IMR-90 (cell line): ENCODE measurements at regions not wholly inside any gene's neighbourhood (a gene's known extent, or its start where the extent isn't known, plus 50 kb on each side); places are given as distances from the start of the nearest gene placed in this dataset.

ENCODE experiments used
- ATAC-seq: fragments of 200-7000 bp; cut with Tn5 transposase; 2 replicates; pipeline ENCODE4 v1.9.1; 2020; ENCODE audit warnings: low read depth, mild to moderate bottlenecking, moderate library complexity
- BruUV-seq: library from RNA; stranded (reverse); fragments of 400-500 nt; replicated peaks from 2 replicates; lab custom pipeline; 2021; lab: Mats Ljungman, UMichigan
- CTCF ChIA-PET: fragments of 300-600 bp; formaldehyde crosslinking; extraction: SDS; loops from one replicate; lab custom pipeline; 2021; ENCODE audit warnings: antibody characterized with exemption; lab: Yijun Ruan, JAX
- POLR2A ChIA-PET: fragments of 300-600 bp; sonication (Branson Sonifier 250); formaldehyde crosslinking; loops from one replicate; lab custom pipeline; 2022; ENCODE audit warnings: antibody characterized with exemption; ENCODE audit not compliant: unreplicated experiment; lab: Charles Lee
- DNase-seq: peaks from one replicate; pipeline ENCODE4 v3.0.0; 2013
- H2AFZ ChIP-seq: replicated peaks from 2 replicates; pipeline ENCODE3; 2013; ENCODE audit warnings: low read length, mild to moderate bottlenecking; ENCODE audit not compliant: poor library complexity
- H2AK5ac ChIP-seq: 2 replicates; pipeline ENCODE4 v1.6.1; 2013; ENCODE audit warnings: low read depth, low read length, inconsistent platforms
- H2AK9ac ChIP-seq: replicated peaks from 2 replicates; pipeline ENCODE3; 2013; ENCODE audit warnings: mild to moderate bottlenecking, low read depth, low read length, moderate library complexity; ENCODE audit not compliant: poor library complexity
- H2BK120ac ChIP-seq: 2 replicates; pipeline ENCODE4 v1.6.1; 2013; ENCODE audit warnings: low read depth, low read length, inconsistent platforms
- H2BK15ac ChIP-seq: 3 replicates; pipeline ENCODE4 v1.6.1; 2013; ENCODE audit warnings: low read depth, low read length, inconsistent platforms
- H2BK20ac ChIP-seq: 2 replicates; pipeline ENCODE4 v1.6.1; 2013; ENCODE audit warnings: low read depth, mild to moderate bottlenecking, inconsistent platforms, low read length, moderate library complexity
- H2BK5ac ChIP-seq: 2 replicates; pipeline ENCODE4 v1.6.1; 2013; ENCODE audit warnings: mild to moderate bottlenecking, low read depth, low read length, inconsistent platforms; ENCODE audit not compliant: poor library complexity, severe bottlenecking
- H3K14ac ChIP-seq: replicated peaks from 2 replicates; pipeline ENCODE4 v1.6.1; 2013; ENCODE audit warnings: low read depth, low read length, inconsistent platforms
- H3K18ac ChIP-seq: 2 replicates; pipeline ENCODE4 v1.6.1; 2013; ENCODE audit warnings: low read depth, low read length, control low read depth
- H3K23ac ChIP-seq: 2 replicates; pipeline ENCODE4 v1.6.1; 2013; ENCODE audit warnings: low read depth, low read length, inconsistent platforms
- H3K27ac ChIP-seq: 2 replicates; pipeline ENCODE4 v1.5.1; 2013; ENCODE audit warnings: mild to moderate bottlenecking, control low read depth, low read length; ENCODE audit not compliant: insufficient read depth
- H3K27me3 ChIP-seq: 2 replicates; pipeline ENCODE4 v1.6.1; 2013; ENCODE audit warnings: low read length; ENCODE audit not compliant: control insufficient read depth, insufficient read depth
- H3K36me3 ChIP-seq: 2 replicates; pipeline ENCODE4 v1.6.1; 2013; ENCODE audit warnings: low read length, mixed read lengths; ENCODE audit not compliant: control insufficient read depth, insufficient read depth
- H3K4ac ChIP-seq: 2 replicates; pipeline ENCODE4 v1.6.1; 2013; ENCODE audit warnings: low read depth, low read length, inconsistent platforms
- H3K4me1 ChIP-seq: 2 replicates; pipeline ENCODE4 v1.6.1; 2013; ENCODE audit warnings: low read length, mixed read lengths; ENCODE audit not compliant: control insufficient read depth, insufficient read depth
- H3K4me2 ChIP-seq: 2 replicates; pipeline ENCODE4 v1.6.1; 2013; ENCODE audit warnings: low read depth, mild to moderate bottlenecking, control low read depth, low read length, moderate library complexity
- H3K4me3 ChIP-seq: 2 replicates; pipeline ENCODE4 v1.5.1; 2013; ENCODE audit warnings: low read depth, mild to moderate bottlenecking, control low read depth, low read length, moderate library complexity; ENCODE audit not compliant: insufficient read depth
- H3K56ac ChIP-seq: 2 replicates; pipeline ENCODE4 v1.6.1; 2013; ENCODE audit warnings: low read length, inconsistent platforms; ENCODE audit not compliant: insufficient read depth; ENCODE audit errors: extremely low read depth
- H3K79me1 ChIP-seq, 2 experiments: 2 replicates each; pipeline ENCODE4 v1.6.1; 2013; ENCODE audit warnings: low read length in 2 of 2, inconsistent platforms in 1 of 2, low read depth in 1 of 2
- H3K9ac ChIP-seq: 2 replicates; pipeline ENCODE4 v1.6.1; 2013; ENCODE audit warnings: low read depth, low read length, control low read depth
- H3K9me1 ChIP-seq: 2 replicates; pipeline ENCODE4 v1.6.1; 2013; ENCODE audit warnings: low read length, inconsistent platforms; ENCODE audit not compliant: insufficient read depth
- H3K9me3 ChIP-seq: 2 replicates; pipeline ENCODE4 v1.6.1; 2013; ENCODE audit warnings: low read length; ENCODE audit not compliant: control insufficient read depth, insufficient read depth
- H4K20me1 ChIP-seq: 2 replicates; pipeline ENCODE4 v1.6.1; 2013; ENCODE audit warnings: low read length, inconsistent platforms; ENCODE audit not compliant: insufficient read depth
- H4K5ac ChIP-seq: 2 replicates; pipeline ENCODE4 v1.6.1; 2013; ENCODE audit warnings: mild to moderate bottlenecking, low read depth, low read length, control low read depth
- H4K8ac ChIP-seq, 2 experiments: 2 replicates each; pipeline ENCODE4 v1.6.1; 2013; ENCODE audit warnings: low read depth in 2 of 2, low read length in 2 of 2, control low read depth in 1 of 2, inconsistent platforms in 1 of 2
- H4K91ac ChIP-seq: 2 replicates; pipeline ENCODE4 v1.6.1; 2013; ENCODE audit warnings: low read depth, low read length, inconsistent platforms; ENCODE audit not compliant: insufficient read depth
- BHLHE40 ChIP-seq: fragments of 150-350 bp; IDR thresholded peaks from 2 replicates; pipeline ENCODE4 v1.6.1; 2016; ENCODE audit warnings: mild to moderate bottlenecking, low read depth, low read length
- CEBPB ChIP-seq: IDR thresholded peaks from 2 replicates; pipeline ENCODE4 v1.6.1; 2012; ENCODE audit warnings: low read depth, low read length, improper control_type of control experiment
- CHD1 ChIP-seq: IDR thresholded peaks from 2 replicates; pipeline ENCODE4 v1.6.1; 2012; ENCODE audit warnings: low read depth, low read length, improper control_type of control experiment
- CTCF ChIP-seq: conservative IDR thresholded peaks from 2 replicates; pipeline ENCODE4 v1.5.1; 2012; ENCODE audit warnings: mild to moderate bottlenecking, low read depth, low read length, improper control_type of control experiment
- ELK1 ChIP-seq: fragments of 150-350 bp; IDR thresholded peaks from 2 replicates; pipeline ENCODE4 v1.6.1; 2016; ENCODE audit warnings: low read depth, mild to moderate bottlenecking, low read length, moderate library complexity, borderline replicate concordance
- FOS ChIP-seq: fragments of 150-350 bp; IDR thresholded peaks from 2 replicates; pipeline ENCODE4 v1.6.1; 2016; ENCODE audit warnings: low read depth, low read length
- MAFK ChIP-seq: IDR thresholded peaks from 2 replicates; pipeline ENCODE4 v1.6.1; 2012; ENCODE audit warnings: low read depth, low read length, improper control_type of control experiment
- MAZ ChIP-seq: IDR thresholded peaks from 2 replicates; pipeline ENCODE4 v1.6.1; 2012; ENCODE audit warnings: low read depth, mild to moderate bottlenecking, low read length, improper control_type of control experiment, moderate library complexity, borderline replicate concordance
- MXI1 ChIP-seq: IDR thresholded peaks from 2 replicates; pipeline ENCODE4 v1.6.1; 2012; ENCODE audit warnings: low read depth, mild to moderate bottlenecking, low read length, moderate library complexity, borderline replicate concordance
- NFE2L2 ChIP-seq: fragments of 150-350 bp; IDR thresholded peaks from 2 replicates; pipeline ENCODE4 v1.6.1; 2016; ENCODE audit warnings: low read depth, mild to moderate bottlenecking, low read length
- POLR2A ChIP-seq: IDR thresholded peaks from 2 replicates; pipeline ENCODE4 v1.6.1; 2012; ENCODE audit warnings: mild to moderate bottlenecking, low read depth, low read length
- RAD21 ChIP-seq: IDR thresholded peaks from 2 replicates; pipeline ENCODE4 v1.6.1; 2012; ENCODE audit warnings: low read length, improper control_type of control experiment
- RCOR1 ChIP-seq: IDR thresholded peaks from 2 replicates; pipeline ENCODE4 v1.6.1; 2012; ENCODE audit warnings: mild to moderate bottlenecking, low read length, improper control_type of control experiment; ENCODE audit not compliant: insufficient replicate concordance
- RFX5 ChIP-seq: IDR thresholded peaks from 2 replicates; pipeline ENCODE4 v1.8.0; 2012; ENCODE audit warnings: low read depth, mild to moderate bottlenecking, low read length, moderate library complexity
- SMC3 ChIP-seq: fragments of 150-350 bp; IDR thresholded peaks from 2 replicates; pipeline ENCODE4 v1.6.1; 2016; ENCODE audit warnings: low read depth, mild to moderate bottlenecking, antibody characterized with exemption, low read length, moderate library complexity
- USF2 ChIP-seq: fragments of 150-350 bp; IDR thresholded peaks from 2 replicates; pipeline ENCODE4 v1.6.1; 2017; ENCODE audit warnings: mild to moderate bottlenecking, antibody characterized with exemption, low read length, low read depth
- WGBS, 2 experiments: methylation state at CpG; one replicate each; pipeline versions ENCODE4 v1.1.5 to v1.1.7; 2013; ENCODE audit warnings: missing lambda C conversion rate in 2 of 2; ENCODE audit not compliant: insufficient read length in 1 of 2; ENCODE audit errors: extremely low coverage in 2 of 2; 5-methylcytosine and 5-hydroxymethylcytosine counted together
- dilution Hi-C: fragments of 300-500 bp; cut with HindIII; formaldehyde crosslinking; loops from one replicate; pipeline ENCODE4 v1.14.3; 2018; ENCODE audit warnings: low sequenced_read_pairs; ENCODE audit not compliant: unreplicated experiment
- in situ Hi-C: fragments of 300-500 bp; cut with MboI; formaldehyde crosslinking; loops from 3 replicates; pipeline ENCODE4 v1.14.3; 2019; ENCODE audit warnings: low sequenced_read_pairs, inconsistent platforms, mixed read lengths
- intact Hi-C: fragments of 100-400 bp; cut with micrococcal nuclease; formaldehyde crosslinking; loops from 2 replicates; pipeline ENCODE4 v1.10.0; 2022

- POLR2A ChIA-PET, result no interaction called here
- no peak overlapping the region for H3K4me2 ChIP-seq
- in situ Hi-C loops (no loop called here), dilution Hi-C loops (no loop called here), intact Hi-C loops (no loop called here)
- ATAC-seq (no peak), DNase-seq (no peak)
- no peak overlapping the region for H2BK15ac ChIP-seq
- no peak overlapping the region for H2BK5ac ChIP-seq
- no peak overlapping the region for H3K23ac ChIP-seq
- no peak overlapping the region for H3K4ac ChIP-seq
- no peak overlapping the region for H3K56ac ChIP-seq
- no CpG with 5 or more reads among the region's 1 CpG for WGBS, 2 experiments
- no peaks in the 10 kb centered on the region for H3K27me3 ChIP-seq
- H4K20me1 ChIP-seq, result no peaks in the 10 kb centered on the region
- H4K8ac ChIP-seq, result no peak overlapping the region
- no peak overlapping the region for H3K18ac ChIP-seq
- 0 out of 2 replicates have a peak, but pooled peaks cover 2% of the 10 kb centered on the region for H3K9me3 ChIP-seq
- H2BK120ac ChIP-seq, result no peak overlapping the region
- H3K14ac ChIP-seq, result no peak overlapping the region
- no peaks in the 10 kb centered on the region for H3K4me1 ChIP-seq
- CTCF ChIA-PET, result no interaction called here
- H3K9ac ChIP-seq, result no peak overlapping the region
- H3K9me1 ChIP-seq, result no peaks in the 10 kb centered on the region
- no peak overlapping the region for H2AK9ac ChIP-seq
- no peaks in the 10 kb centered on the region for H3K79me1 ChIP-seq
- no peak overlapping the region for H2AK5ac ChIP-seq
- no peak for TF ChIP-seq MAFK
- no peak for TF ChIP-seq SMC3
- no peak for TF ChIP-seq CEBPB
- TF ChIP-seq RFX5, result no peak
- no peak for TF ChIP-seq RCOR1
- no peak for TF ChIP-seq ELK1
- no peak for TF ChIP-seq CTCF
- TF ChIP-seq BHLHE40, result no peak
- TF ChIP-seq MXI1, result no peak
- TF ChIP-seq CHD1, result no peak
- TF ChIP-seq POLR2A, result no peak
- no peak for TF ChIP-seq RAD21
- no peak for TF ChIP-seq FOS
- no peak for TF ChIP-seq MAZ
- TF ChIP-seq NFE2L2, result no peak
- no peak for TF ChIP-seq USF2
- BruUV-seq, result no TSS peak
- no peak overlapping the region for H4K91ac ChIP-seq
- no peak overlapping the region for H3K4me3 ChIP-seq
- no peak overlapping the region for H2AFZ ChIP-seq
- no peak overlapping the region for H3K27ac ChIP-seq
- H3K36me3 ChIP-seq, result no peaks in the 10 kb centered on the region
- H4K5ac ChIP-seq, result no peak overlapping the region
- H2BK20ac ChIP-seq, result no peak overlapping the region
Measured at GRCh38 chr1:105934806-105935205, 1121.7 kb upstream of the PRMT6 start.
